GM19438 (cell line): ENCODE measurements at regions not wholly inside any gene's neighbourhood (a gene's known extent, or its start where the extent isn't known, plus 50 kb on each side); places are given as distances from the start of the nearest gene placed in this dataset.

Source experiments
- ATAC-seq: cut with Tn5 transposase; IDR thresholded peaks from one replicate; pipeline ENCODE4 v1.9.1; 2021; ENCODE audit warnings: low read depth; ENCODE audit not compliant: unreplicated experiment

- ATAC-seq: no peak
These were observed 77.7 kb upstream of the PRR20A start for GRCh38 chr13:57063007-57063406.

GRCh38 chr13:57073983-57074382 lies 66.7 kb upstream of the PRR20A start:
- no peak for ATAC-seq

GRCh38 chr13:57075588-57075987 lies 65.1 kb upstream of the PRR20A start:
- ATAC-seq: no peak

- no peak for ATAC-seq
These were observed 53.7 kb upstream of the PRR20A start for GRCh38 chr13:57087006-57087405.
